ENCODE measurements at regions not wholly inside any gene's neighbourhood (a gene's known extent, or its start where the extent isn't known, plus 50 kb on each side); places are given as distances from the start of the nearest gene placed in this dataset.

DNA sequence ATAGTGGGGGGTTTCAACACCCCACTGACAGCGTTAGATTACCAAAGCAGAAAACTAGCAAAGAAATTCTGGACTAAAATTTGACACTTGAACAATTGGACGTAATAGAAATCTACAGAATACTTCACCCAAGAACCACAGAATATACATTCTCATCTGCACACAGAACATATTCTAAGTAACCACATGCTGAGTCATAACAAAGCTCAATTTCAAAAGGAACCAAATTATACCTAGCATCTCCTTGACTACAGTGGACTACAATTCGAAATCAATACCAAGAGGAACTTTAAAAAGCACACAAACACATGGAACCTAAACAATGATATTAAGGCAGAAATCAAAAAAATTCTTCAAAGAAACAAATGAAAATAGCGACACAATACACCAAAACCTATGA lies 871.6 kb upstream of the MDGA2 start:
- DNase-seq, result no peak

GRCh38 chr14:48537600-48537999 lies 862.2 kb upstream of the MDGA2 start:
- no peak for DNase-seq

DNA sequence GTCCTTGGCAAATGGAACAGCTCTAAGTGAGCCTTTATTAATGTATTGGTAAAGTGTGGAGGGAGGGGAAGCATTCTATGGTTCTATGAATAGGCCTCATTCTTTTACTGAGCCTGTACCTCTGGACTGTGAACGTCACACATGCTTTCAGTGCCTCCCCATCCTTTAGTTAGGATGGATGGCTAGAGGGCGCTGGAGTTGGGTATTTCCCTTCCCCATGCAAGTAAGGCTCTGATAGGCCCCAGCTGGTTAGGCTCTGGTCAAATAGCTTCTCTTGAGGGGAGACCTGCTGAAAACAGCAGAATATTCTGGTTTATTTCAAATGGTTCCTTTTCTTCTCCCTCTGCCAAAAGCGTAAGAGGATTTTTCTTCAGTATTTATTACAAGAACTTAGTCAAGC lies 860.9 kb upstream of the MDGA2 start:
- no peak for DNase-seq

DNA sequence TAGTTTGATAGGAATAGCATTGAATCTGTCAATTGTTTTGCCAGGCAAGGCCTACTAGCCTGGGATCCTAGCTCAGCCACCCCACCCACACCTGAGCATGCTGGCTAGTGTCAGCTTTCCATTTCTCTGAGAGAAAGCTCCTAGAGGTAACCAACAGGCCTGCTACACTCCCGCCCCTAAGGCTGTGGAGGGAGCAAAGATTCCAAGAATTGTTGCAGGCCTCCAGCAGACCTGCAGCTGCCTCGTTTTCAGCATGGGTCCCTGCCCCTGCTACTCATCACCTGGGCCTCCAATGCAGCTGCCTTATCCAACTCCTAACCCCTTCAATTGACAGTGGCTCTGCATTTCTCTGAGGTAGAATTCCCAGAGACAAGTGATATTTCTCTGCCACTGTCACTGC lies 852.4 kb upstream of the MDGA2 start:
- no peak for DNase-seq

- DNase-seq, result no peak
Observed at GRCh38 chr14:48526307-48526706, 850.9 kb upstream of the MDGA2 start.

- no peak for DNase-seq
Observed at GRCh38 chr14:48504921-48505320, 829.5 kb upstream of the MDGA2 start.

GRCh38 chr14:48490756-48491155 lies 815.4 kb upstream of the MDGA2 start:
- DNase-seq, result no peak

DNA sequence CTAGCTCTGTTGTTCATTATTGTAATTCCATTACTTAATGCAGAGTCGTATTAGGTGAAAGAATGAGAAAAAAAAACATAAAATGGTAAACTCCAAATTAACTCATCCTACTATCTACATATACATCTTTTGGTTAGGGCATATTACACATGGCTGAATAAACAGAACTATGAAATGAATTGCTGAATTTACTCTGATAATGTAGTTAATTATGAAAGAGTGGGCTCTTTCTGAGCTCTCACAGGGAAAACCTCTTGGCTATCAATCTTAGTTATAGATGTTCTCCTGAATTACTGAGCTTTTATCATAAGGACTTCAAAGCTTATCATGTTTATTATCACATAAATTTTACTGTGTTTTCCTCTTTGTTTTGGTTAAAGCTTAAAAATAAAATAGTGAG lies 798.5 kb upstream of the MDGA2 start:
- no peak for DNase-seq

GRCh38 chr14:48456051-48456450 lies 780.6 kb upstream of the MDGA2 start:
- DNase-seq, result no peak

DNA sequence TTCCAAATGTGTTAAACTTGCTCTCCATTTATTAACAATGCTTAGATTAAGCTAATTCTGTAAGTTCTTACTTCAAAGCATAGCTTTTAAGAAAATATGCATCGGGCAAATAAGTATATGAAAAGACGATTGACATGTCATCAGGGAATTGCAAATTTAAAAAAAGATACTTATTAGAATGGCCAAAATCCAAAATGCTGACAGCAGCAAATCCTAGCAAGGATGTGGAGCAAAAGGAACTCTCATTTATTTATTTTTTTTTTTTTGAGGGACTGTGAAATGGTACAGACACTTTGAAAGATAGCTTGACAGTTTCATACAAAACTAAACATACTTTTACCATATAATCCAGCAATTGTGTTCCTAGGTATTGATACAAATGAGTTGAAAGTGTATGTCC lies 779.5 kb upstream of the MDGA2 start:
- DNase-seq, result no peak

- DNase-seq, result no peak
Observed at GRCh38 chr14:48452437-48452995, 777.1 kb upstream of the MDGA2 start.

DNA sequence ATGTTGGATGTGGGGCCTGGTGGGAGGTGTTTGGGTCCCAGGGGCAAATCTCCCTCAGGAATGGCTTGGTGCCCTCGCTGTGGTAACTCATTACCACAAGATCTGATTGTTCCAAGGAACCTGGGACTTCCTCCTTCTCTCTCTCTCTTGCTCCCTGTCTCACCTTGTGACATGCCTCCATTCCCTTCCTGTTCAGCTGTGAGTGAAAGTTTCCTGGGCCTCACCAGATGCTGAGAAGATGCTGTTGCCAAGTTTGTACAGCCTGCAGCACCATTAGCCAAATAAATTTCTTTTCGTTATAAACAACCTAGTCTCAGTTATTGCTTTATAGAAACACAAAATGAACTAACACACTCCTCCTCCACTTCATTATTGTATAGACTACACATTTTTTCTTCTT lies 759.8 kb upstream of the MDGA2 start:
- no peak for DNase-seq

DNA sequence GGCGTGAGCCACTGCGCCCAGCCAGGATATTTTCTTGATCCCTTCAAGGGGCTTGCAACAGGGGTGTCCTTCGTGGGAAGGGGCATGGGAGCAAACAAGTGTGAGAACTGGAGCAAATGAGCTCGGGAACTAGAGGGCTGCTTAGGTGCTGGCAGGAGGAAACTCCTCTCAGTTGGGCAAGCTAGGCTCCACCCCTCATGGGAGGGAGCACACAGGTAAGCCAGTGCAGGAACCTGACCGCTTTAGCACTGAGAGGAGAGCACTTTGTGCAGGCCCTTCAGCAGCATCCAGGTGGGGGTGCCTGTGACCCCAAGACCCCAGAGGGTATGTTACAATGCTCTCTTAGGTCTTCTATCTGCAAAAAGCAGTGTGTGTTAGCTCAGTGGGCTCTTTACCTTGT lies 755.4 kb upstream of the MDGA2 start:
- no peak for DNase-seq

GRCh38 chr14:48429512-48429911 lies 754.1 kb upstream of the MDGA2 start:
- no peak for DNase-seq

DNA sequence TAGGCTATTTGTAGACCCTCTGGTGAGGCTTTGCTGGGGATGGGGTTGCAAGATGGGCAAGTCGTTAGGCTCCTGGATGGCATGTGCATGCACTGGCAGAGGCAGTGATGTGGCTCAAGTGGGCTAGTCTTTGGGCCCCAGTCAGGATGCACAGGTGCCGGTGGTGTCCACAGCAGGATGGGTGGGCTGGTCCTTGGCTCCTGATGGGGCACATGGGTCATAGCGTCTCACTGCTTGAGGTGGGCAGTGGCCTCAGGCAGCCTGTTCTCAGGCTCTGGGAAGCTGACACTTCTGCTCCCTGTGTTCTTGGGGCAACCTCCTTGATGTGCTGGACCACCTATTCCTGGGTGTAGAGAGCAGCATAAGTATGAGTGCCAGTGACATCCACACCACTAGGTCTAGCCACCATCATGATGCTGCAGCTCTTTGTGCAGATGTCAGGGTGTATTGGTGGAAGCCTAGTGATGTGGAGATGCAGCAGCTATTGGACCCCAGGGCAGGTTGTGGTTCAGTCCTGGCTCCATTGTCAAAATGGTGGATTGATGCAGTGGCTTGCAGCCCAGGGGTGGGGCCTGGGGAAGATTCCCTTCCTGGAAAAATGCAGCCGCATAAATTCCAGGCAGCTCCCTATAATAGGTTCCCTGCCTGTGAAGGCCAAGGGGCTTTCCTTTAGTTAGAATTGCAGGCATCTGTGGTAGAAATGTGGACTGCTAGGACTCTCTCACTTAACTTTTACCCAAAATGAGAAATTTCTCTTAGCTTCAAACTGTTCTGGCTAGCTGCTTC lies 742.5 kb upstream of the MDGA2 start:
- DNase-seq, result no peak

DNA sequence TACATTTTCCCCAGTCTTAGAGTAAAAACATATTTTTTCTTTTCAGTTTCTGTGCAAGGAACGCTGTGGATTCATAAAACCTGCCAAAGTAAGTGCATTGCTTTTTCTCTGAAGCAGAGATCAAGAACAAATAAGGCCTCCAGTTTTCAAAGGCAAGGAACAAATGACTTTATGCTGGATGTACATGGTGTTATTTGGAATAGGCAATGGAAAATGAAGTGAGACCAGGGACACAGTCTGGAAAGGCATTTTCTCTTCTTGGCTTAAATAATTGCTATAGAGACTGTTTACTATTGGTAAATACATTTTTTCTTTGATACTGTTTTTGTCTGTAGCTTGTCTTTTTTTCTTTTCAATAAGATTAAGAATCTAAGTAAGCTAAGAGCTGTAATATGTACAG lies 725.9 kb upstream of the MDGA2 start:
- DNase-seq, result no peak

DNA sequence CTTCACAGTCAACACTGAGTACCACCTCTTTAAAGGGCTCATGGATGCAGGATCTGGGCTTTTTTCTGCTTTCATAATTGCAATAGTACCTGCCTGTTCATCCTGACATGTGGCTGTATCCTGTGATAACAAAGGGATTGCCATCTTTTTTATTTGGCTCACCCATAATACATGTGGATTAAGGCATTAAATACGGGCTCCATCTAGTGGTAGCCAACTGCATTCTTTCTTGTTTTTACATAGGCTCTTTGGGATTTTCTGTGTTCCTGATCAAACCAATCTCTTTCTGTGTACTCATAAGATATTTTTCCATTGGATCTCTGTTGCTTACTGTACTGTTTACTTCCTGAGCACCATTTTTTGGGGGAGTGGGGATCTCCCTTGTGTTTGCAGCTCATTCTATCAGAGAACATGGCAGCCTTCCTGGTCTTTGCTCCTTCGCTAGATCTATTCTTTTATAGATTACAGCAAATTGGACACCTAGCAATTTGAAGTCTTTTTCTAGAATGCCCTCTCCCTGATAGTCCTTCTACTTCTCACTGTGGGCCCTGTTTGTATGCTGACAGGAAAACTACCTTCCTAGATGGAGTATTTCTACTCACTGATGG lies 723.4 kb upstream of the MDGA2 start:
- DNase-seq, result peak; percentile 63

- DNase-seq, result no peak
Observed at GRCh38 chr14:48391661-48392060, 716.3 kb upstream of the MDGA2 start.

GRCh38 chr14:48390346-48390745 lies 714.9 kb upstream of the MDGA2 start:
- no peak for DNase-seq

DNA sequence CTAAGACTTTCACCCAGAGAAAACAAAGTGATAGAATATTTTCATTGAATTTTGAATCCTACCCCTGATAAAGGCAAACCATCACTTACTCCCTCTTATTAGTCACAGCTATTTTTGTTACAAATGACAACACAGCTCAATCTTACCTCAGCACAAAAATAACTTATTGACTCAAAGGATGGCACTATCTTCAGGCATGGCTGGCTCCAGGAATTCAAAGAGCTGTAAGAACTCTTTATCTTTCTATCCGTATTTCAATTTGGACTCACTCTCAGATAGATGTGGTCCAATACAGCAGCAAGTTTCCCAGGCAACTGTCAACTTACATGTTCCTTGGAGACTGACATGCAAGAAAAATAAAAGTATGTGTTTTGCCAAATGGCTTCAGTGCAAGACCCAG lies 709.4 kb upstream of the MDGA2 start:
- no peak for DNase-seq

DNA sequence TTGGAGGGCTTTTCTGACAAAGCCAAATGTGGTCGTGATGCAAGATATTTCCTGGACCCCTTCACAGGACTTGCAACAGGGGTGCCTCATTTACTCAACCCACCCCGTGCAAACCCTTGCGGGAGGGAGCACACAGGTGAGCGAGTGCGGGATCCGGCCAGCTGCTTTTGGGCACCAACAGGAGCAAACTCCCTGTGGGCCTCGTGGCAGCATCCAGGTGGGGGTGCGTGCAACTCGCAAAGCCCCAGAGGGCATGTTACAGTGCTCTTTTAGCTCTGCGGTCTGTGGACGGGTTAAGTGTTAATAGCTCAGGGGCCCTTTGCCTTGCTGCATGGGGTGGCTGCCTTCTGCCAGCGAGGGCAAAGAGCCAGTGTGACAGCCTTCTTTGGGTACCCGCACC lies 707.6 kb upstream of the MDGA2 start:
- DNase-seq, result no peak

DNA sequence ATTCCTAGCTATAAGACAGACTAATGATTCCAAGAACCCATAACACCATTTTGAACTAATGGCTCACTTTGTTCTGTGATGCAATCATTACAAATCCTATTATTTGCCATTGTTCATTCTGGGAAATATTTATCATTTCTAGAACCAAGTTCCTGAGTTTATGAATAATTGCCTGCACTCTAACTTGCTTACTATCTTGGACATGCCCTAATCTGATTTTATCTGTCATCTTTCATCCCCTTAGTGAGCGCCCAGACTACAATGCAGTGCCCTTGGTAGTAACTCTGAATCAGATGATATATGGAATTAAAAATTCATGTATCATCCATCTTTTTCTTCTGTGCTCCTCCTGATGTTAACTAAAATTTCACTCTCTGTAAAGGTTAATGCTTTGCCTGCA lies 703.1 kb upstream of the MDGA2 start:
- no peak for DNase-seq

- no peak for DNase-seq
Observed at GRCh38 chr14:48373981-48374380, 698.6 kb upstream of the MDGA2 start.

DNA sequence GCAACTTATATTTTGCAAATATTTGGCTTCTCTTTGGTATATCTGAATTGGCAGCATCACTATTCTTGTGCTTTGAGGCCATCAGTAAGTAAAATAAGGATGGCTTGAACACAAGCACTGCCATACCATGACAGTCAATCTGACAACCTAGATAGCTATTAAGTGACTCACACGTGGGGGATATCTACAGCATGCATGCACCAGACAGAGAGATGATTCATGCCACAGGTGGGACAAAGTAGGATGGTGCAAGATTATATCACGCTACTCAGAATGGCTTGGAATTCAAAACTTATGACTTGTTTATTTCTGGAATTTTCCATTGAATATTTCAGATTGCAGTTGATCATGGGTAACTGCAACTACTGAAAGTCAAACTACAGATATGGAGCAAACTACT lies 675.6 kb upstream of the MDGA2 start:
- DNase-seq, result no peak

DNA sequence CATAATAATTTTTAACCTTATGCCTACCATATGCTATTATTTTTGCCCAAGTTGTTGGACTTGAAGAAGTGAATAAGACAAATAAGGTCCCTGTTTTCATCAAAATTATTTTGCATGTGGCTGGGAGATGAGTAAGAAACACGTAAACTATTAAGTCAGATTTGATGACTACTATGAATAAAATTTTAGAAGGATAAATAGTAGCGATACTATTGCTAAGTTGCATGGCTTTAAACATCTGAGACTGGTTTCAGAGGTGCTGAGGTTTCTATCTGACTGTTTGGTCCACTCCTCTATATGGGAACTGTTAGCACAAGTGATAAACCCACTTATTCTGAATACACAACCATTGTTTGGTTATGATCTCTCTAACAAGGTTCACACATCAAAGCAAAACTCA lies 674.3 kb upstream of the MDGA2 start:
- DNase-seq, result no peak

All from NCI-H2171 treated with DMSO at 0.1 percent for 48 hours (cell line).